Astrocyte (in vitro differentiated cells and primary cell): ENCODE measurements at regions not wholly inside any gene's neighbourhood (a gene's known extent, or its start where the extent isn't known, plus 50 kb on each side); places are given as distances from the start of the nearest gene placed in this dataset.

Experiments used
- DNase-seq: peaks from one replicate; pipeline ENCODE4 v3.0.0-alpha.2; 2010; ENCODE audit warnings: low read depth
- FAIRE-seq: peaks from 2 replicates; lab custom pipeline; 2011; peaks lifted over from hg19 to GRCh38; lab: Jason Lieb, UNC
- H2AFZ ChIP-seq: 2 replicates; pipeline ENCODE4 v1.6.0; 2012; ENCODE audit warnings: low read depth, low read length, inconsistent platforms
- H3K27ac ChIP-seq: 2 replicates; pipeline ENCODE4 v1.5.1; 2011; ENCODE audit warnings: low read depth, low read length, inconsistent platforms
- H3K27me3 ChIP-seq: 2 replicates; pipeline ENCODE4 v1.6.0; 2011; ENCODE audit warnings: low read length, inconsistent platforms; ENCODE audit not compliant: insufficient read depth
- H3K36me3 ChIP-seq: 2 replicates; pipeline ENCODE4 v1.5.1; 2011; ENCODE audit warnings: low read length, inconsistent platforms; ENCODE audit not compliant: insufficient read depth
- H3K4me1 ChIP-seq: 2 replicates; pipeline ENCODE4 v1.5.1; 2011; ENCODE audit warnings: low read length, inconsistent platforms; ENCODE audit not compliant: insufficient read depth
- H3K4me2 ChIP-seq: 2 replicates; pipeline ENCODE4 v1.6.0; 2012; ENCODE audit warnings: low read length, inconsistent platforms
- H3K4me3 ChIP-seq: 2 replicates; pipeline ENCODE4 v1.5.1; 2011; ENCODE audit warnings: low read depth, mild to moderate bottlenecking, low read length, inconsistent platforms; ENCODE audit not compliant: insufficient read depth
- H3K79me2 ChIP-seq: 2 replicates; pipeline ENCODE4 v1.6.0; 2012; ENCODE audit warnings: mild to moderate bottlenecking, low read length, inconsistent platforms; ENCODE audit not compliant: insufficient read depth
- H3K9ac ChIP-seq: 2 replicates; pipeline ENCODE4 v1.6.0; 2012; ENCODE audit warnings: mild to moderate bottlenecking, low read length, inconsistent platforms
- H3K9me3 ChIP-seq: 2 replicates; pipeline ENCODE4 v1.5.1; 2012; ENCODE audit warnings: low read depth, mild to moderate bottlenecking, low read length, inconsistent platforms; ENCODE audit not compliant: insufficient read depth
- H4K20me1 ChIP-seq: 2 replicates; pipeline ENCODE4 v1.6.0; 2012; ENCODE audit warnings: low read length, inconsistent platforms; ENCODE audit not compliant: insufficient read depth
- H3K27ac Mint-ChIP-seq: one replicate; pipeline ENCODE4 v1.8.0; 2021; ENCODE audit warnings: mild to moderate bottlenecking, mixed read lengths; ENCODE audit not compliant: unreplicated experiment
- H3K27me3 Mint-ChIP-seq: one replicate; pipeline ENCODE4 v1.8.0; 2021; ENCODE audit warnings: low read depth, mixed read lengths; ENCODE audit not compliant: unreplicated experiment
- H3K36me3 Mint-ChIP-seq: one replicate; pipeline ENCODE4 v1.8.0; 2021; ENCODE audit warnings: low read depth, mixed read lengths; ENCODE audit not compliant: unreplicated experiment
- H3K4me1 Mint-ChIP-seq: one replicate; pipeline ENCODE4 v1.8.0; 2021; ENCODE audit warnings: low read depth, mixed read lengths; ENCODE audit not compliant: unreplicated experiment
- H3K4me3 Mint-ChIP-seq: one replicate; pipeline ENCODE4 v1.8.0; 2021; ENCODE audit warnings: mild to moderate bottlenecking, moderate library complexity, mixed read lengths; ENCODE audit not compliant: unreplicated experiment
- H3K9me3 Mint-ChIP-seq: one replicate; pipeline ENCODE4 v1.8.0; 2021; ENCODE audit warnings: mild to moderate bottlenecking, mixed read lengths; ENCODE audit not compliant: unreplicated experiment
- CTCF ChIP-seq: IDR thresholded peaks from 2 replicates; pipeline ENCODE4 v1.5.1; 2011; ENCODE audit warnings: low read depth, mild to moderate bottlenecking, inconsistent platforms, low read length, moderate library complexity; ENCODE audit not compliant: insufficient read depth
- EZH2 ChIP-seq: IDR thresholded peaks from 2 replicates; pipeline ENCODE4 v1.6.1; 2012; ENCODE audit warnings: mild to moderate bottlenecking, low read length, inconsistent platforms; ENCODE audit not compliant: insufficient read depth

GRCh38 chr3:81846988-81847387 is 85.5 kb upstream of the GBE1 start:
- H3K27me3 ChIP-seq = no peaks in the 10 kb centered on the region
- H3K9ac ChIP-seq = no peak overlapping the region
- Mint-ChIP-seq H3K27ac (no peak overlapping the region), H3K27me3 (no peaks in the 10 kb centered on the region), H3K9me3 (no peaks in the 10 kb centered on the region), H3K36me3 (no peaks in the 10 kb centered on the region), H3K4me1 (no peaks in the 10 kb centered on the region), H3K4me3 (no peak overlapping the region)
- H3K36me3 ChIP-seq = no peaks in the 10 kb centered on the region
- no peak overlapping the region for H3K4me2 ChIP-seq
- no peaks in the 10 kb centered on the region for H3K79me2 ChIP-seq
- H3K4me1 ChIP-seq = no peaks in the 10 kb centered on the region
- no peaks in the 10 kb centered on the region for H4K20me1 ChIP-seq
- H3K27ac ChIP-seq = no peak overlapping the region
- TF ChIP-seq EZH2 = no peak
- TF ChIP-seq CTCF = no peak
- no peak overlapping the region for H2AFZ ChIP-seq
- no peak overlapping the region for H3K4me3 ChIP-seq
- no peaks in the 10 kb centered on the region for H3K9me3 ChIP-seq
- no peak for FAIRE-seq
- no peak for DNase-seq

- no peaks in the 10 kb centered on the region for H3K4me1 ChIP-seq
- no peaks in the 10 kb centered on the region for H3K36me3 Mint-ChIP-seq
- FAIRE-seq (no peak), DNase-seq (no peak)
- no peaks in the 10 kb centered on the region for H3K27me3 ChIP-seq
- no peaks in the 10 kb centered on the region for H3K36me3 ChIP-seq
- no peak overlapping the region for H3K9ac ChIP-seq
- no peak overlapping the region for H3K27ac ChIP-seq
- no peaks in the 10 kb centered on the region for H3K27me3 Mint-ChIP-seq
- no peaks in the 10 kb centered on the region for H3K9me3 ChIP-seq
- H3K4me2 ChIP-seq = no peak overlapping the region
- TF ChIP-seq CTCF = no peak
- TF ChIP-seq EZH2 = no peak
- H3K4me3 Mint-ChIP-seq = no peak overlapping the region
- H3K27ac Mint-ChIP-seq = no peak overlapping the region
- H2AFZ ChIP-seq = no peak overlapping the region
- H3K9me3 Mint-ChIP-seq = no peaks in the 10 kb centered on the region
- H4K20me1 ChIP-seq = no peaks in the 10 kb centered on the region
- H3K79me2 ChIP-seq = no peaks in the 10 kb centered on the region
- H3K4me3 ChIP-seq = no peak overlapping the region
- peaks cover 4% of the 10 kb centered on the region for H3K4me1 Mint-ChIP-seq
These were observed 80.1 kb upstream of the GBE1 start for GRCh38 chr3:81841540-81841939.

- Histone ChIP-seq H3K79me2 (no peaks in the 10 kb centered on the region), H3K4me3 (no peak overlapping the region), H3K4me2 (no peak overlapping the region), H2AFZ (no peak overlapping the region), H3K9ac (no peak overlapping the region), H3K36me3 (no peaks in the 10 kb centered on the region), H3K4me1 (no peaks in the 10 kb centered on the region), H3K27ac (no peak overlapping the region), H4K20me1 (no peaks in the 10 kb centered on the region), H3K27me3 (no peaks in the 10 kb centered on the region), H3K9me3 (no peaks in the 10 kb centered on the region)
- TF ChIP-seq CTCF (no peak), EZH2 (no peak)
- no peaks in the 10 kb centered on the region for H3K36me3 Mint-ChIP-seq
- H3K4me3 Mint-ChIP-seq = no peak overlapping the region
- no peak overlapping the region for H3K27ac Mint-ChIP-seq
- DNase-seq (no peak), FAIRE-seq (no peak)
- no peaks in the 10 kb centered on the region for H3K9me3 Mint-ChIP-seq
- H3K4me1 Mint-ChIP-seq = peaks cover 4% of the 10 kb centered on the region
- H3K27me3 Mint-ChIP-seq = no peaks in the 10 kb centered on the region
These were observed 78.2 kb upstream of the GBE1 start for GRCh38 chr3:81839504-81840094.
